Sigmoid colon (tissue), 6 donors: ENCODE measurements at regions not wholly inside any gene's neighbourhood (a gene's known extent, or its start where the extent isn't known, plus 50 kb on each side); places are given as distances from the start of the nearest gene placed in this dataset.

Experiments used
- DNase-seq: peaks from one replicate; pipeline ENCODE4 v3.0.0-alpha.2; 2019
- H3K27ac ChIP-seq, 4 donors: fragments of 200-600 bp; sonication (generic); one replicate each; pipeline ENCODE4 v1.5.1; 2016 to 2019; ENCODE audit warnings: mild to moderate bottlenecking in 1 of 4
- H3K27me3 ChIP-seq, 3 donors: fragments of 200-600 bp; sonication (generic); one replicate each; pipeline ENCODE4 v1.5.1; 2019; ENCODE audit warnings: mild to moderate bottlenecking in 1 of 3
- H3K36me3 ChIP-seq, 4 donors: fragments of 200-600 bp; sonication (generic); one replicate each; pipeline ENCODE4 v1.5.1; 2016 to 2019
- H3K4me1 ChIP-seq, 4 donors: fragments of 200-600 bp; sonication (generic); one replicate each; pipeline ENCODE4 v1.5.1; 2017 to 2019
- H3K4me3 ChIP-seq, 4 donors: fragments of 200-600 bp; sonication (generic); one replicate each; pipeline ENCODE4 v1.5.1; 2017 to 2019; ENCODE audit warnings: mild to moderate bottlenecking in 2 of 4, moderate library complexity in 1 of 4
- H3K9me3 ChIP-seq, 4 donors: fragments of 200-600 bp in 3 of 4; sonication (generic) in 3 of 4; one replicate each; pipeline versions ENCODE4 v1.5.1 to v1.6.1; 2013 to 2019
- EP300 ChIP-seq, 4 donors: sonication (generic); formaldehyde crosslinking; IDR thresholded peaks; one replicate each; pipeline ENCODE4 v1.6.1; 2017; ENCODE audit warnings: antibody characterized with exemption in 4 of 4
- POLR2A ChIP-seq, 2 donors: fragments of 450-650 bp; IDR thresholded peaks; one replicate each; pipeline ENCODE4 v1.6.1; 2016; ENCODE audit warnings: antibody characterized with exemption in 2 of 2, mild to moderate bottlenecking in 2 of 2, moderate library complexity in 2 of 2
- POLR2AphosphoS5 ChIP-seq, 4 donors: sonication (generic); formaldehyde crosslinking; IDR thresholded peaks; one replicate each; pipeline ENCODE4 v1.6.1; 2017; ENCODE audit warnings: antibody characterized with exemption in 4 of 4
- WGBS, 2 donors: extraction: QIAGEN DNeasy Blood & Tissue Kit; methylation state at CpG; one replicate each; pipeline ENCODE4 v1.1.7; 2013; 5-methylcytosine and 5-hydroxymethylcytosine counted together
- intact Hi-C: fragments of 100-400 bp; cut with DNase I; formaldehyde crosslinking; loops from one replicate; pipeline ENCODE4 v1.15.1; 2023
- TF ChIP-seq, protein P1 (sequence below), 4 experiments: fragments of 450-650 bp in 3 of 4; fragments of 200-600 bp in 1 of 4; IDR thresholded peaks; one replicate each; pipeline ENCODE4 v1.5.1; 2016 to 2019; ENCODE audit warnings: antibody characterized with exemption in 4 of 4, mild to moderate bottlenecking in 3 of 4, moderate library complexity in 2 of 4
- donor health status: healthy with polysubstance abuse.
- donor health status: healthy.

DNA sequence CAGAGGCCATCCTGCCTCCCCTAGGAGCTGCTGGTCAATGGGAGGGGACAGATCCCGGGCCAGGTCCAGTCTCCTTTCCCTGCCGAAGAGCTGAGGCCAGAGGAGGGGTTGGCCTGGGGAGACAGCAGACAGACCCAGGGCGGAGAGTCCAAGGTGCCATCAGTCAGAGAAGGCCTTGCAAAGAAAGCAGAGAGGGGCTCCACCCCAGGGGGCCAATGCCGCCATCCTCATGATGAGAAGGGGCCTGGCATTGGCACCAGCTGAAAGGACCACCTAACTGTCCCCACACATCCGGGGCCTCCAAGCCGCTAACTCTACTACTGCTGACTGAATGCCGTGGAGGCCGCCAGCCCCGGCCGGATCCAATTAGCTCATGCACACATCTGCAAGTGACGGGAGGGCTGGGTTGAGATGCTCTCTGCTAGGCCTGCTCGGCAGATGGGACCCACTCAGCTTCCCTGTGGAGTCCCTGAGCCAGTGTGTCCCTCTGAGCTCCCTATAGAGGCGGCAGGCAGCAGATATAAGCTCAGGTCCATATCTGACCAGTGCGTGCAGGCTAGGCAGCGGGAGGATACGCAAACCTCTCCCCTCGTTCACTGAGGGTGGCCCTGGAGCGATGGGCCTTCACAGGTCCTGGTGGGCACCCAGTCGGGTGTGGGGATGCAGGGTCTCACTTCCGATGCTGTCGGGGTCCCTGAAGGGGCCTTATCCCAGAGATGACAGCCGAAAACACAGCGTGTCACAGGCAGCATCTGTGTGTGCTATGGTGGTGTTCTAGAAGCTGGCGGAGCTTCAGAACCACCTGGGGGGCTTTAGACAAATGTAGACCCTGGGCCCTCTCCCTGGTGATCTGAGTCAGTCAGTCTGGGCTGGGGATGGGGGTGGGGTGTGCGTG lies 183.9 kb downstream of the CTTN start:
- 89 to 95% methylated on average over 25 of the region's 25 CpGs for WGBS, 2 donors
- Histone ChIP-seq H3K27ac (no peak overlapping the region), H3K36me3 (no peaks in the 10 kb centered on the region), H3K9me3 (no peaks in the 10 kb centered on the region), H3K4me1 (no peaks in the 10 kb centered on the region), H3K4me3 (no peak overlapping the region), H3K27me3 (no peaks in the 10 kb centered on the region)
- intact Hi-C loops: no loop called here
- TF ChIP-seq, protein P1, sequence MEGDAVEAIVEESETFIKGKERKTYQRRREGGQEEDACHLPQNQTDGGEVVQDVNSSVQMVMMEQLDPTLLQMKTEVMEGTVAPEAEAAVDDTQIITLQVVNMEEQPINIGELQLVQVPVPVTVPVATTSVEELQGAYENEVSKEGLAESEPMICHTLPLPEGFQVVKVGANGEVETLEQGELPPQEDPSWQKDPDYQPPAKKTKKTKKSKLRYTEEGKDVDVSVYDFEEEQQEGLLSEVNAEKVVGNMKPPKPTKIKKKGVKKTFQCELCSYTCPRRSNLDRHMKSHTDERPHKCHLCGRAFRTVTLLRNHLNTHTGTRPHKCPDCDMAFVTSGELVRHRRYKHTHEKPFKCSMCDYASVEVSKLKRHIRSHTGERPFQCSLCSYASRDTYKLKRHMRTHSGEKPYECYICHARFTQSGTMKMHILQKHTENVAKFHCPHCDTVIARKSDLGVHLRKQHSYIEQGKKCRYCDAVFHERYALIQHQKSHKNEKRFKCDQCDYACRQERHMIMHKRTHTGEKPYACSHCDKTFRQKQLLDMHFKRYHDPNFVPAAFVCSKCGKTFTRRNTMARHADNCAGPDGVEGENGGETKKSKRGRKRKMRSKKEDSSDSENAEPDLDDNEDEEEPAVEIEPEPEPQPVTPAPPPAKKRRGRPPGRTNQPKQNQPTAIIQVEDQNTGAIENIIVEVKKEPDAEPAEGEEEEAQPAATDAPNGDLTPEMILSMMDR (IDR thresholded peaks at IDR 0.05): no peak
- no peak for TF ChIP-seq POLR2AphosphoS5 (IDR thresholded peaks at IDR 0.05)
- TF ChIP-seq EP300 (IDR thresholded peaks at IDR 0.05): no peak
- TF ChIP-seq POLR2A (IDR thresholded peaks at IDR 0.05): no peak
- peak; percentile 57 for DNase-seq

DNA sequence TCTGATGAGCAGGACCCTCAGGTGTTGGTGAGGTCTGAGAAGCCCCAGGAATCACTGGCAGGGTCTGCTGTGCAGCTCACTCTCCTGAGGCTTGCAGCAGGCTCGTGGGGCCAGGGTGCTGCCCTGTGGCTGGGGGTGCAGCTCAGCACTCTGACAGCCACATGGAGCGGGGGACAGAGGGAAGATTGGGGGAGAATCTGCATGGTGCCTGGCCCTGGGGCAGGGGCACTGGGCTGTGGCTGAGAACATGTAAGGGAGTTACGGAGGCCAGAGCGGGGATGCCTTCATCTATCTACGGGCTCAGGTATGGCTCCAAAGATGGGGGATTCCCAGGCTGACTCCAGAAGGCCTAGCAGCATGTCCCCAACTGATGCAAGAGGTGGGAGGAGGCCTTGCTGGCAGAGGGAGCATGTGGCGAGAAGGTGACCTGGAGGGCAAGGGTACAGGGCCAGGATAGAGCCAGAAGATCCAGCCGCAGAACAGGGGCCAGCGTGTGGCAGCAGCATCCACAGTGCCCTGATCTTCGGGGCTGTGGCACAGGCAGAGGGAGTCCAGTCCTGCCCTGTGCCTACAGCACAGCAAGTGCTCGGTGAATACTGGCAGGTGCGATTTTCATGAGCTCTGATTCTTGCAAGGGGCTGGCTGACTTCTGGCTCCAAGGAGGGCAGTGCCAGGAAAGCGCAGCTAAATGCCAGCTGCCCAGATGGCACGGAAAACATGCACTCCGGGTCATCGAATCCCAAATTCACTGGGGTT lies 184.7 kb downstream of the CTTN start:
- WGBS, 2 donors: 90% methylated on average over 15 of the region's 15 CpGs
- DNase-seq: peak; percentile 41

DNA sequence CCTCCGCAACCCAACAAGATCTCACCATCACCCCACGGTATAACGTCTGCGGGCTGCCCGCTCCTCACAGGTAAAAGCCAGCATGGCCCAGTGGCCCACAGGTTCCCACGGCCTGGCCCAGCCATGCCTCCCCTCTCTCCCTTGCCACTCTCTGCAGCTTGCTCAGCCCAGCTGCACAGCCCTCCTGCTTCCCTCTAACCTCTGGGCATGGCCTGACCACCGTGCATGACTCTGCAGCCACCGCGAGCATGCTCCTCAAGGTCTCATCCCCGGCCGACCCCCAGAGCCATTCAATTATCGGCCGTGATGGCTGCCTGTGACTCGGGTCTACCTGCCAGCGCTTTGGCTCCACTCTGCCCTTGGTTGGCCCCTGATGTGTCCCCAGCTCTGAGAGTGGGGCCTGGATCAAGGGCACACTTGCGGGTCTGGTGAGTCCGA lies 185.5 kb downstream of the CTTN start:
- no peaks in the 10 kb centered on the region for H3K27me3 ChIP-seq
- H3K4me1 ChIP-seq: no peaks in the 10 kb centered on the region
- H3K9me3 ChIP-seq: no peaks in the 10 kb centered on the region
- WGBS, 2 donors: 91 to 94% methylated on average over 17 of the region's 17 CpGs
- TF ChIP-seq POLR2AphosphoS5 (IDR thresholded peaks at IDR 0.05): no peak
- TF ChIP-seq POLR2A (IDR thresholded peaks at IDR 0.05): no peak
- TF ChIP-seq, protein P1 (IDR thresholded peaks at IDR 0.05): no peak
- no peak for TF ChIP-seq EP300 (IDR thresholded peaks at IDR 0.05)
- no peak overlapping the region for H3K4me3 ChIP-seq
- intact Hi-C loops: no loop called here
- DNase-seq: peak; percentile 50
- no peak overlapping the region for H3K27ac ChIP-seq
- H3K36me3 ChIP-seq: no peaks in the 10 kb centered on the region

More for the DNA sequence above, 184.7 kb downstream of the CTTN start:
- TF ChIP-seq, protein P1 (IDR thresholded peaks at IDR 0.05): no peak
- TF ChIP-seq POLR2AphosphoS5 (IDR thresholded peaks at IDR 0.05): no peak
- no peak for TF ChIP-seq POLR2A (IDR thresholded peaks at IDR 0.05)
- no peaks in the 10 kb centered on the region for H3K36me3 ChIP-seq
- H3K4me1 ChIP-seq: no peaks in the 10 kb centered on the region
- no peaks in the 10 kb centered on the region for H3K9me3 ChIP-seq
- H3K27ac ChIP-seq: no peak overlapping the region
- no peak overlapping the region for H3K4me3 ChIP-seq
- no peaks in the 10 kb centered on the region for H3K27me3 ChIP-seq
- intact Hi-C loops: no loop called here

DNA sequence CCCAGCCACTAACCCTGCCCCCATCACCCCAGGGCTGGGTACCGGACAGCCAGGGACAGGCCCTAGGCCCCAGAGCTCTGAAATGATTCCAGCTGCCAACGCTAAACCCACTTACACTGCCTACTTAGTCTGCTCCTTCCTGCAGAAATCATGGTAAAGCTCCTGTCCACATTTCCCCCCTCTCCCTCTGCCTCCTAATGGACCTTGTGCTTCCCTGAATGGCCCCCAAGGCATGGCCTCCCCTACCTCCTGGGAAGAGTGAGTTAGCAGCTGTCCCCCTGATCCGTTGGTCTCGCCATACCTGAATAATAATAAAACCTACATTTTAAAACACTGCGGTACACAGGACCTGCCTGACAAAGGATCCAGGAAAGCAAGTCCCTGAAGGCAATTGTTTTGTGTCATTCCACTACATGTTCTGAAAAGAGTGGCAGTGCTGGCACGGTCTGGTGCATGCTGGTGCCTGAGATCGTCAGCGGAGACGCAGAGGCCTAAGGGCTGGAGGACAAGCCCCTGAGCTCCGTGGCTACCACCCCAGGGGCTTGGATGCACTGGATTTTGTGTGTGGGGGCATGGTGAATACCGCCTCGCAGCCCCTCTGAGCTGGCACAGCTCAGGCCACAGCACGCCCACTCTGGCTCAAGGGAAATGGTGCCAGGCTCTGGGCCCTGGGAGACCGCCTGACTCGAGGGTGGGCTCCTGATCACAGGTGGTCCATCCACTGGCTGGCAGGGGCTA lies 186.3 kb downstream of the CTTN start:
- no peak overlapping the region for H3K4me3 ChIP-seq
- WGBS, 2 donors: 88 to 94% methylated on average over 15 of the region's 15 CpGs
- no peak overlapping the region for H3K27ac ChIP-seq
- no peaks in the 10 kb centered on the region for H3K27me3 ChIP-seq
- peak; percentile 46 for DNase-seq
- H3K36me3 ChIP-seq: no peaks in the 10 kb centered on the region
- TF ChIP-seq POLR2A (IDR thresholded peaks at IDR 0.05): no peak
- TF ChIP-seq, protein P1 (IDR thresholded peaks at IDR 0.05): no peak
- intact Hi-C loops: no loop called here
- H3K9me3 ChIP-seq: no peaks in the 10 kb centered on the region
- no peaks in the 10 kb centered on the region for H3K4me1 ChIP-seq
